Nephron progenitor cell (in vitro differentiated cells): ENCODE measurements at regions not wholly inside any gene's neighbourhood (a gene's known extent, or its start where the extent isn't known, plus 50 kb on each side); places are given as distances from the start of the nearest gene placed in this dataset.

Experiments used
- DNase-seq: peaks from one replicate; pipeline ENCODE4 v3.0.0; 2021
- H3K27ac Mint-ChIP-seq: 2 replicates; pipeline ENCODE4 v1.8.0; 2021; ENCODE audit warnings: mild to moderate bottlenecking, moderate library complexity, mixed read lengths
- H3K27me3 Mint-ChIP-seq: 2 replicates; pipeline ENCODE4 v1.8.0; 2021; ENCODE audit warnings: mild to moderate bottlenecking, low read depth, mixed read lengths; ENCODE audit not compliant: poor library complexity
- H3K36me3 Mint-ChIP-seq: 2 replicates; pipeline ENCODE4 v1.8.0; 2021; ENCODE audit warnings: low read depth, mixed read lengths
- H3K4me1 Mint-ChIP-seq: 2 replicates; pipeline ENCODE4 v1.8.0; 2021; ENCODE audit warnings: mixed read lengths
- H3K4me3 Mint-ChIP-seq: 2 replicates; pipeline ENCODE4 v1.8.0; 2021; ENCODE audit warnings: mild to moderate bottlenecking, moderate library complexity, mixed read lengths
- H3K9me3 Mint-ChIP-seq: 2 replicates; pipeline ENCODE4 v1.8.0; 2021; ENCODE audit warnings: mild to moderate bottlenecking, moderate library complexity, mixed read lengths
- CTCF ChIP-seq: fragments of 200-600 bp; sonication (generic); IDR thresholded peaks from 2 replicates; pipeline ENCODE4 v1.5.0; 2021; ENCODE audit warnings: antibody characterized with exemption

GRCh38 chr11:126121296-126121695 is 58.6 kb upstream of the CDON start:
- H3K27me3 Mint-ChIP-seq, result peaks cover 14% of the 10 kb centered on the region
- H3K27ac Mint-ChIP-seq, result peak overlapping the region; percentile 9
- no peak overlapping the region for H3K4me3 Mint-ChIP-seq
- no peak for TF ChIP-seq CTCF
- peaks cover 58% of the 10 kb centered on the region for H3K4me1 Mint-ChIP-seq
- no peak for DNase-seq
- H3K36me3 Mint-ChIP-seq, result no peaks in the 10 kb centered on the region
- no peaks in the 10 kb centered on the region for H3K9me3 Mint-ChIP-seq

GRCh38 chr11:126118806-126119205 is 56.1 kb upstream of the CDON start:
- DNase-seq, result no peak
- H3K4me3 Mint-ChIP-seq, result no peak overlapping the region
- H3K36me3 Mint-ChIP-seq, result no peaks in the 10 kb centered on the region
- peaks cover 12% of the 10 kb centered on the region for H3K27me3 Mint-ChIP-seq
- H3K9me3 Mint-ChIP-seq, result no peaks in the 10 kb centered on the region
- TF ChIP-seq CTCF, result no peak
- H3K27ac Mint-ChIP-seq, result peak overlapping the region; percentile 52
- H3K4me1 Mint-ChIP-seq, result peaks cover 71% of the 10 kb centered on the region

GRCh38 chr11:126115816-126116331 is 53.2 kb upstream of the CDON start:
- H3K4me1 Mint-ChIP-seq, result peaks cover 69% of the 10 kb centered on the region
- peaks cover 12% of the 10 kb centered on the region for H3K27me3 Mint-ChIP-seq
- TF ChIP-seq CTCF, result no peak
- no peaks in the 10 kb centered on the region for H3K9me3 Mint-ChIP-seq
- DNase-seq, result peak; percentile 38
- peak overlapping the region; percentile 62 for H3K27ac Mint-ChIP-seq
- peak overlapping the region; percentile 44 for H3K4me3 Mint-ChIP-seq
- H3K36me3 Mint-ChIP-seq, result no peaks in the 10 kb centered on the region

- Mint-ChIP-seq H3K27me3 (peaks cover 14% of the 10 kb centered on the region), H3K9me3 (no peaks in the 10 kb centered on the region), H3K4me1 (peaks cover 63% of the 10 kb centered on the region), H3K27ac (no peak overlapping the region), H3K4me3 (no peak overlapping the region), H3K36me3 (no peaks in the 10 kb centered on the region)
- DNase-seq, result no peak
- TF ChIP-seq CTCF, result no peak
Measured at GRCh38 chr11:126115127-126115495, 52.4 kb upstream of the CDON start.

GRCh38 chr11:126114486-126115126 is 51.9 kb upstream of the CDON start:
- no peak for TF ChIP-seq CTCF
- no peaks in the 10 kb centered on the region for H3K36me3 Mint-ChIP-seq
- DNase-seq, result no peak
- peaks cover 15% of the 10 kb centered on the region for H3K27me3 Mint-ChIP-seq
- no peak overlapping the region for H3K27ac Mint-ChIP-seq
- H3K4me3 Mint-ChIP-seq, result no peak overlapping the region
- H3K9me3 Mint-ChIP-seq, result no peaks in the 10 kb centered on the region
- peaks cover 63% of the 10 kb centered on the region for H3K4me1 Mint-ChIP-seq

- Mint-ChIP-seq H3K4me3 (no peak overlapping the region), H3K36me3 (no peaks in the 10 kb centered on the region), H3K9me3 (no peaks in the 10 kb centered on the region), H3K27ac (no peak overlapping the region), H3K4me1 (peaks cover 60% of the 10 kb centered on the region), H3K27me3 (peaks cover 18% of the 10 kb centered on the region)
- TF ChIP-seq CTCF, result no peak
- no peak for DNase-seq
Measured at GRCh38 chr11:126113963-126114362, 51.3 kb upstream of the CDON start.
